ENCODE measurements at regions not wholly inside any gene's neighbourhood (a gene's known extent, or its start where the extent isn't known, plus 50 kb on each side); places are given as distances from the start of the nearest gene placed in this dataset.

DNA sequence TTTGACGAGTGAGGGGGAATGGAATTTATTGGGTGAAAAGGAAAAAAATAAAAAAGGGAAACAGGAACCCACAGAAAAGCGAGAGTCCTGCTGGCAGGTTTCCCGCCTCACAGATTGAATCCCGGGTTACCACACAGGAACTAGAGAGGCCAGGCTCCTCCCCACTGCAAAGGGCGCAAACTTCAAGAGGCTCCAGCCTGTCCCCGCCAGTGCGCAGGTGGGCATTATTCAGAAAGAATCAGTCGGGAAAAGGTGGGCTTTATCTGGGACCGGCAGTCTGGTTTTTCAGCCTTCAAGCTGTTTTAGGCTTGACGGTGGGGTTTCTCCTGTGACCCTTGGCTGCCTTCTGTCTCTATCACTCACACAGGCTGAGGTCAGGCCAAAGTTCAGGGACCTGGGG is 1496.8 kb downstream of the RPA4 start:
- TF ChIP-seq CTCF (conservative IDR thresholded peaks at IDR 0.05; ENCODE audit: low read depth, low read length), result no peak
- TF ChIP-seq EZH2 (IDR thresholded peaks at IDR 0.05; ENCODE audit: borderline replicate concordance, low read depth, low read length, poor library complexity, severe bottlenecking), result no peak
